ENCODE measurements at regions not wholly inside any gene's neighbourhood (a gene's known extent, or its start where the extent isn't known, plus 50 kb on each side); places are given as distances from the start of the nearest gene placed in this dataset.

DNA sequence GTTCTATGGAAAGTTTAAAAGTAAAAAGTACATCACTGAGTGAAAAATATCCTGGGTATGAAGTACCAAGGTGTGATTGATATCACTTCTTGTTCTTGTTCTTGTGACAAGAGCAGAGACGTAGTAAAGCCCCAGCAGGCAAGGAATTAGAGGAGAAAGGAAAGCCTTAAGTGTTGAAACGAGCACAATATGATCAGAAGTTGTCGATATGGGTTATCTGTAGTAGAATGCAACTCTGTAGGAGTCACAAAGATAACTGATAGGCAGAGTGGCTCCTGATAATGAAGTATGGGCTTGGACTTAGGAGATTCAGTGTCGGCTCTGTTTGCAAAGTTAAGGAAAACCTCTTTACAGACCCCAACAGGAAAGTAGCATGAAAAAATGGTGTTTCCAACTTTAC, 1179.1 kb downstream of the DTWD2 start:
- Histone ChIP-seq H3K27me3 (ENCODE audit: control insufficient read depth in 3 of 3, insufficient read depth in 3 of 3, low read depth in 1 of 3, low read length in 3 of 3) (no peaks in the 10 kb centered on the region), H4K8ac (ENCODE audit: low read depth, low read length) (no peak overlapping the region), H3K79me1 (ENCODE audit: low read depth, low read length) (no peaks in the 10 kb centered on the region), H4K91ac (ENCODE audit: low read depth, low read length, poor library complexity) (no peak overlapping the region), H3K9me3 (replicated peaks in 1 of 2; ENCODE audit: control insufficient read depth in 2 of 2, insufficient read depth in 1 of 2, low read depth in 1 of 2, low read length in 2 of 2) (no peaks in the 10 kb centered on the region), H2BK5ac (ENCODE audit: low read length) (no peak overlapping the region), H3K4me3 (ENCODE audit: low read length in 2 of 2) (no peak overlapping the region), H3K4me1 (ENCODE audit: control insufficient read depth in 2 of 2, insufficient read depth in 1 of 2, low read depth in 1 of 2, low read length in 2 of 2) (no peaks in the 10 kb centered on the region), H3K14ac (ENCODE audit: low read length) (no peak overlapping the region), H3K9ac (ENCODE audit: low read depth, low read length, poor library complexity) (no peak overlapping the region), H3K23ac (ENCODE audit: low read depth, low read length, poor library complexity) (no peak overlapping the region), H2BK12ac (ENCODE audit: low read length) (no peak overlapping the region), H3K36me3 (replicated peaks in 1 of 2; ENCODE audit: control insufficient read depth in 2 of 2, insufficient read depth in 2 of 2, low read length in 2 of 2) (no peaks in the 10 kb centered on the region), H3K4ac (ENCODE audit: low read length) (no peak overlapping the region), H3K27ac (replicated peaks; ENCODE audit: low read length) (no peak overlapping the region), H3K4me2 (ENCODE audit: insufficient read depth, low read length, poor library complexity, severe bottlenecking) (no peak overlapping the region), H2BK15ac (ENCODE audit: low read length) (no peak overlapping the region), H2AFZ (ENCODE audit: low read length) (no peak overlapping the region), H3K18ac (ENCODE audit: low read length) (no peak overlapping the region), H2AK5ac (ENCODE audit: low read depth, low read length) (no peak overlapping the region), H2BK120ac (ENCODE audit: low read depth, low read length) (no peak overlapping the region)
- no CpG with 5 or more reads among the region's 4 CpGs for WGBS, 2 donors (ENCODE audit: extremely low coverage in 2 of 2, insufficient read length in 2 of 2, insufficient replicate concordance in 1 of 2)
- DNase-seq (ENCODE audit: low spot score): no peak

DNA sequence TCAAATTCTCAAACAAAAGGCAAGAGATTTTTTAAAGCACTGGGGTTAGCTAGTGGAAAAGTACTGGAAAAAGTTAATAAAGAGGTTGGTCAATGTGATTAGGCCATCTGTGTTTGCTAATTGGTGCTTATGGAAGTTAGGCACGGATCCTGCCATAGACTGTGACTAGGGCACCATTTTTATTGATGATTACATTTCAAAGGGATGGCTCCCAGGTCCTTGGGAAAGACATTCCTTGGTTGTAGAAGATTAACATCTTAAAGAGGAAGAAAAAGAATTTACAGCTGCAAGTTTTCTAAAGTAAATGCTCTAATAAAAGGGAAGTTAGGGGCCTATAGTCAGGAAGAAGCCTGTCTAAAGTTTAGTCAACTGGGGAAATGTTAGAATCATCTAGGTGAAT, 1183.3 kb downstream of the DTWD2 start:
- no peak overlapping the region for H3K4me2 ChIP-seq (ENCODE audit: insufficient read depth, low read length, poor library complexity, severe bottlenecking)

DNA sequence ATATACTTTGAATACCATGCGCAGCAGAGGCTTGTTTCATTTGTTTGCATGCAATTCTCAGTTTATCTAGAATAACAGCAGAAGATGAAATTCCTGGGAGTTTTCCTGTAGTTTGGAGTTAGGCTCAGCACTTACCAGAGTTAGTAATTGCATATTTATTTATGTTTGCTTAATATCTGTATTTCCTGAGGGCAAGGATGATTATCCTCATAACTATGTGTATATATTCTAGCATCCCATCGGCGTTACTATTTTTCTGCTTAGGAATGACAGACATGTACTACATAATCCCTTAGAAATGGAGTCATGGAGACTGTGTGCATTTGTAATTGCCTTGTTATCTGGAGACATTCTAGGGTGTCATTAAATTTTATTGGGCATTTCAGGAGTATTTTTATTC, 1184.8 kb downstream of the DTWD2 start:
- Histone ChIP-seq H3K4me3 (ENCODE audit: low read length in 2 of 2) (no peak overlapping the region), H2AFZ (ENCODE audit: low read length) (no peak overlapping the region), H2BK120ac (ENCODE audit: low read depth, low read length) (no peak overlapping the region), H3K4me2 (ENCODE audit: insufficient read depth, low read length, poor library complexity, severe bottlenecking) (no peak overlapping the region), H3K14ac (ENCODE audit: low read length) (no peak overlapping the region), H3K18ac (ENCODE audit: low read length) (no peak overlapping the region), H4K91ac (ENCODE audit: low read depth, low read length, poor library complexity) (no peak overlapping the region), H3K27me3 (ENCODE audit: control insufficient read depth in 3 of 3, insufficient read depth in 3 of 3, low read depth in 1 of 3, low read length in 3 of 3) (no peaks in the 10 kb centered on the region), H3K9me3 (replicated peaks in 1 of 2; ENCODE audit: control insufficient read depth in 2 of 2, insufficient read depth in 1 of 2, low read depth in 1 of 2, low read length in 2 of 2) (no peaks in the 10 kb centered on the region), H3K9ac (ENCODE audit: low read depth, low read length, poor library complexity) (no peak overlapping the region), H2AK5ac (ENCODE audit: low read depth, low read length) (no peak overlapping the region), H2BK5ac (ENCODE audit: low read length) (no peak overlapping the region), H3K4me1 (ENCODE audit: control insufficient read depth in 2 of 2, insufficient read depth in 1 of 2, low read depth in 1 of 2, low read length in 2 of 2) (no peaks in the 10 kb centered on the region), H2BK12ac (ENCODE audit: low read length) (no peak overlapping the region), H3K79me1 (ENCODE audit: low read depth, low read length) (no peaks in the 10 kb centered on the region), H3K23ac (ENCODE audit: low read depth, low read length, poor library complexity) (no peak overlapping the region), H3K4ac (ENCODE audit: low read length) (no peak overlapping the region), H4K8ac (ENCODE audit: low read depth, low read length) (no peak overlapping the region), H2BK15ac (ENCODE audit: low read length) (no peak overlapping the region), H3K36me3 (replicated peaks in 1 of 2; ENCODE audit: control insufficient read depth in 2 of 2, insufficient read depth in 2 of 2, low read length in 2 of 2) (no peaks in the 10 kb centered on the region), H3K27ac (replicated peaks; ENCODE audit: low read length) (no peak overlapping the region)
- no CpG with 5 or more reads among the region's 3 CpGs for WGBS, 2 donors (ENCODE audit: extremely low coverage in 2 of 2, insufficient read length in 2 of 2, insufficient replicate concordance in 1 of 2)
- no peak for DNase-seq (ENCODE audit: low spot score)

More for the DNA sequence above, 1183.3 kb downstream of the DTWD2 start:
- Histone ChIP-seq H3K23ac (ENCODE audit: low read depth, low read length, poor library complexity) (no peak overlapping the region), H3K4me3 (ENCODE audit: low read length in 2 of 2) (no peak overlapping the region), H3K9me3 (replicated peaks in 1 of 2; ENCODE audit: control insufficient read depth in 2 of 2, insufficient read depth in 1 of 2, low read depth in 1 of 2, low read length in 2 of 2) (no peaks in the 10 kb centered on the region), H3K27ac (replicated peaks; ENCODE audit: low read length) (no peak overlapping the region), H3K18ac (ENCODE audit: low read length) (no peak overlapping the region), H3K36me3 (replicated peaks in 1 of 2; ENCODE audit: control insufficient read depth in 2 of 2, insufficient read depth in 2 of 2, low read length in 2 of 2) (no peaks in the 10 kb centered on the region), H2BK12ac (ENCODE audit: low read length) (no peak overlapping the region), H4K8ac (ENCODE audit: low read depth, low read length) (no peak overlapping the region), H2BK15ac (ENCODE audit: low read length) (no peak overlapping the region), H3K14ac (ENCODE audit: low read length) (no peak overlapping the region), H4K91ac (ENCODE audit: low read depth, low read length, poor library complexity) (no peak overlapping the region), H3K9ac (ENCODE audit: low read depth, low read length, poor library complexity) (no peak overlapping the region), H2AFZ (ENCODE audit: low read length) (peak overlapping the region; percentile 29), H3K4ac (ENCODE audit: low read length) (no peak overlapping the region), H2AK5ac (ENCODE audit: low read depth, low read length) (no peak overlapping the region), H3K79me1 (ENCODE audit: low read depth, low read length) (no peaks in the 10 kb centered on the region), H2BK120ac (ENCODE audit: low read depth, low read length) (no peak overlapping the region), H3K27me3 (ENCODE audit: control insufficient read depth in 3 of 3, insufficient read depth in 3 of 3, low read depth in 1 of 3, low read length in 3 of 3) (no peaks in the 10 kb centered on the region), H3K4me1 (ENCODE audit: control insufficient read depth in 2 of 2, insufficient read depth in 1 of 2, low read depth in 1 of 2, low read length in 2 of 2) (no peaks in the 10 kb centered on the region), H2BK5ac (ENCODE audit: low read length) (no peak overlapping the region)
- no CpG with 5 or more reads among the region's 1 CpG for WGBS, 2 donors (ENCODE audit: extremely low coverage in 2 of 2, insufficient read length in 2 of 2, insufficient replicate concordance in 1 of 2)
- no peak for DNase-seq (ENCODE audit: low spot score)

DNA sequence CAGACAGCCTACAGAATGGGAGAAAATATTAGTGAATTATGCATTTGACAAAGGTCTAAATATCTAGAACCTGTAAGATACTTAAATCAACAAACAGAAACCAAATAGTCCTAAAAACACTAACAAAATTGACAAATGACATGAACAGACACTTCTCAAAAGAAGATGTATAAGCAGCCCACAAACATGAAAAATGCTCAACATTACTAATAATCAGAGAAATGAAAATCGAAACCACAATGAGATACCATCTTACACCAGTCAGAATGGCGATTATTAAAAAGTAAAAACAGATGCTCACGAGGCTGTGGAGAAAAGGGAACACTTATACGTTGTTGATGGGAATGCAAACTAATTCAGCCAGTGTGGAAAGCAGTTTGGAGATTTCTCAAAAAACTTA, 1186.8 kb downstream of the DTWD2 start:
- Histone ChIP-seq H2BK15ac (ENCODE audit: low read length) (no peak overlapping the region), H2AFZ (ENCODE audit: low read length) (no peak overlapping the region), H3K9me3 (replicated peaks in 1 of 2; ENCODE audit: control insufficient read depth in 2 of 2, insufficient read depth in 1 of 2, low read depth in 1 of 2, low read length in 2 of 2) (no peaks in the 10 kb centered on the region), H3K4me3 (ENCODE audit: low read length in 2 of 2) (no peak overlapping the region), H3K18ac (ENCODE audit: low read length) (no peak overlapping the region), H4K91ac (ENCODE audit: low read depth, low read length, poor library complexity) (no peak overlapping the region), H3K27ac (replicated peaks; ENCODE audit: low read length) (no peak overlapping the region), H3K4ac (ENCODE audit: low read length) (no peak overlapping the region), H2BK12ac (ENCODE audit: low read length) (no peak overlapping the region), H3K4me1 (ENCODE audit: control insufficient read depth in 2 of 2, insufficient read depth in 1 of 2, low read depth in 1 of 2, low read length in 2 of 2) (no peaks in the 10 kb centered on the region), H2BK120ac (ENCODE audit: low read depth, low read length) (no peak overlapping the region), H3K79me1 (ENCODE audit: low read depth, low read length) (no peaks in the 10 kb centered on the region), H3K4me2 (ENCODE audit: insufficient read depth, low read length, poor library complexity, severe bottlenecking) (no peak overlapping the region), H3K9ac (ENCODE audit: low read depth, low read length, poor library complexity) (no peak overlapping the region), H2AK5ac (ENCODE audit: low read depth, low read length) (no peak overlapping the region), H3K36me3 (replicated peaks in 1 of 2; ENCODE audit: control insufficient read depth in 2 of 2, insufficient read depth in 2 of 2, low read length in 2 of 2) (no peaks in the 10 kb centered on the region), H2BK5ac (ENCODE audit: low read length) (no peak overlapping the region), H3K14ac (ENCODE audit: low read length) (no peak overlapping the region), H3K23ac (ENCODE audit: low read depth, low read length, poor library complexity) (no peak overlapping the region), H3K27me3 (ENCODE audit: control insufficient read depth in 3 of 3, insufficient read depth in 3 of 3, low read depth in 1 of 3, low read length in 3 of 3) (no peaks in the 10 kb centered on the region), H4K8ac (ENCODE audit: low read depth, low read length) (no peak overlapping the region)
- no CpG with 5 or more reads among the region's 4 CpGs for WGBS, 2 donors (ENCODE audit: extremely low coverage in 2 of 2, insufficient read length in 2 of 2, insufficient replicate concordance in 1 of 2)
- DNase-seq (ENCODE audit: low spot score): no peak

Measured in neuronal stem cell (in vitro differentiated cells).